IMR-90 (cell line): ENCODE measurements at regions not wholly inside any gene's neighbourhood (a gene's known extent, or its start where the extent isn't known, plus 50 kb on each side); places are given as distances from the start of the nearest gene placed in this dataset.

Experiments used
- ATAC-seq: fragments of 200-7000 bp; cut with Tn5 transposase; 2 replicates; pipeline ENCODE4 v1.9.1; 2020; ENCODE audit warnings: low read depth, mild to moderate bottlenecking, moderate library complexity
- BruUV-seq: library from RNA; stranded (reverse); fragments of 400-500 nt; replicated peaks from 2 replicates; lab custom pipeline; 2021; lab: Mats Ljungman, UMichigan
- CTCF ChIA-PET: fragments of 300-600 bp; formaldehyde crosslinking; extraction: SDS; loops from one replicate; lab custom pipeline; 2021; ENCODE audit warnings: antibody characterized with exemption; lab: Yijun Ruan, JAX
- POLR2A ChIA-PET: fragments of 300-600 bp; sonication (Branson Sonifier 250); formaldehyde crosslinking; loops from one replicate; lab custom pipeline; 2022; ENCODE audit warnings: antibody characterized with exemption; ENCODE audit not compliant: unreplicated experiment; lab: Charles Lee
- DNase-seq: peaks from one replicate; pipeline ENCODE4 v3.0.0; 2013
- H2AFZ ChIP-seq: replicated peaks from 2 replicates; pipeline ENCODE3; 2013; ENCODE audit warnings: low read length, mild to moderate bottlenecking; ENCODE audit not compliant: poor library complexity
- H2AK5ac ChIP-seq: 2 replicates; pipeline ENCODE4 v1.6.1; 2013; ENCODE audit warnings: low read depth, low read length, inconsistent platforms
- H2AK9ac ChIP-seq: replicated peaks from 2 replicates; pipeline ENCODE3; 2013; ENCODE audit warnings: mild to moderate bottlenecking, low read depth, low read length, moderate library complexity; ENCODE audit not compliant: poor library complexity
- H2BK120ac ChIP-seq: 2 replicates; pipeline ENCODE4 v1.6.1; 2013; ENCODE audit warnings: low read depth, low read length, inconsistent platforms
- H2BK15ac ChIP-seq: 3 replicates; pipeline ENCODE4 v1.6.1; 2013; ENCODE audit warnings: low read depth, low read length, inconsistent platforms
- H2BK20ac ChIP-seq: 2 replicates; pipeline ENCODE4 v1.6.1; 2013; ENCODE audit warnings: low read depth, mild to moderate bottlenecking, inconsistent platforms, low read length, moderate library complexity
- H2BK5ac ChIP-seq: 2 replicates; pipeline ENCODE4 v1.6.1; 2013; ENCODE audit warnings: mild to moderate bottlenecking, low read depth, low read length, inconsistent platforms; ENCODE audit not compliant: poor library complexity, severe bottlenecking
- H3K14ac ChIP-seq: replicated peaks from 2 replicates; pipeline ENCODE4 v1.6.1; 2013; ENCODE audit warnings: low read depth, low read length, inconsistent platforms
- H3K18ac ChIP-seq: 2 replicates; pipeline ENCODE4 v1.6.1; 2013; ENCODE audit warnings: low read depth, low read length, control low read depth
- H3K23ac ChIP-seq: 2 replicates; pipeline ENCODE4 v1.6.1; 2013; ENCODE audit warnings: low read depth, low read length, inconsistent platforms
- H3K27ac ChIP-seq: 2 replicates; pipeline ENCODE4 v1.5.1; 2013; ENCODE audit warnings: mild to moderate bottlenecking, control low read depth, low read length; ENCODE audit not compliant: insufficient read depth
- H3K27me3 ChIP-seq: 2 replicates; pipeline ENCODE4 v1.6.1; 2013; ENCODE audit warnings: low read length; ENCODE audit not compliant: control insufficient read depth, insufficient read depth
- H3K36me3 ChIP-seq: 2 replicates; pipeline ENCODE4 v1.6.1; 2013; ENCODE audit warnings: low read length, mixed read lengths; ENCODE audit not compliant: control insufficient read depth, insufficient read depth
- H3K4ac ChIP-seq: 2 replicates; pipeline ENCODE4 v1.6.1; 2013; ENCODE audit warnings: low read depth, low read length, inconsistent platforms
- H3K4me1 ChIP-seq: 2 replicates; pipeline ENCODE4 v1.6.1; 2013; ENCODE audit warnings: low read length, mixed read lengths; ENCODE audit not compliant: control insufficient read depth, insufficient read depth
- H3K4me2 ChIP-seq: 2 replicates; pipeline ENCODE4 v1.6.1; 2013; ENCODE audit warnings: low read depth, mild to moderate bottlenecking, control low read depth, low read length, moderate library complexity
- H3K4me3 ChIP-seq: 2 replicates; pipeline ENCODE4 v1.5.1; 2013; ENCODE audit warnings: low read depth, mild to moderate bottlenecking, control low read depth, low read length, moderate library complexity; ENCODE audit not compliant: insufficient read depth
- H3K56ac ChIP-seq: 2 replicates; pipeline ENCODE4 v1.6.1; 2013; ENCODE audit warnings: low read length, inconsistent platforms; ENCODE audit not compliant: insufficient read depth; ENCODE audit errors: extremely low read depth
- H3K79me1 ChIP-seq, 2 experiments: 2 replicates each; pipeline ENCODE4 v1.6.1; 2013; ENCODE audit warnings: low read length in 2 of 2, inconsistent platforms in 1 of 2, low read depth in 1 of 2
- H3K9ac ChIP-seq: 2 replicates; pipeline ENCODE4 v1.6.1; 2013; ENCODE audit warnings: low read depth, low read length, control low read depth
- H3K9me1 ChIP-seq: 2 replicates; pipeline ENCODE4 v1.6.1; 2013; ENCODE audit warnings: low read length, inconsistent platforms; ENCODE audit not compliant: insufficient read depth
- H3K9me3 ChIP-seq: 2 replicates; pipeline ENCODE4 v1.6.1; 2013; ENCODE audit warnings: low read length; ENCODE audit not compliant: control insufficient read depth, insufficient read depth
- H4K20me1 ChIP-seq: 2 replicates; pipeline ENCODE4 v1.6.1; 2013; ENCODE audit warnings: low read length, inconsistent platforms; ENCODE audit not compliant: insufficient read depth
- H4K5ac ChIP-seq: 2 replicates; pipeline ENCODE4 v1.6.1; 2013; ENCODE audit warnings: mild to moderate bottlenecking, low read depth, low read length, control low read depth
- H4K8ac ChIP-seq, 2 experiments: 2 replicates each; pipeline ENCODE4 v1.6.1; 2013; ENCODE audit warnings: low read depth in 2 of 2, low read length in 2 of 2, control low read depth in 1 of 2, inconsistent platforms in 1 of 2
- H4K91ac ChIP-seq: 2 replicates; pipeline ENCODE4 v1.6.1; 2013; ENCODE audit warnings: low read depth, low read length, inconsistent platforms; ENCODE audit not compliant: insufficient read depth
- CTCF ChIP-seq: conservative IDR thresholded peaks from 2 replicates; pipeline ENCODE4 v1.5.1; 2012; ENCODE audit warnings: mild to moderate bottlenecking, low read depth, low read length, improper control_type of control experiment
- FOS ChIP-seq: fragments of 150-350 bp; IDR thresholded peaks from 2 replicates; pipeline ENCODE4 v1.6.1; 2016; ENCODE audit warnings: low read depth, low read length
- MAZ ChIP-seq: IDR thresholded peaks from 2 replicates; pipeline ENCODE4 v1.6.1; 2012; ENCODE audit warnings: low read depth, mild to moderate bottlenecking, low read length, improper control_type of control experiment, moderate library complexity, borderline replicate concordance
- MXI1 ChIP-seq: IDR thresholded peaks from 2 replicates; pipeline ENCODE4 v1.6.1; 2012; ENCODE audit warnings: low read depth, mild to moderate bottlenecking, low read length, moderate library complexity, borderline replicate concordance
- NFE2L2 ChIP-seq: fragments of 150-350 bp; IDR thresholded peaks from 2 replicates; pipeline ENCODE4 v1.6.1; 2016; ENCODE audit warnings: low read depth, mild to moderate bottlenecking, low read length
- RAD21 ChIP-seq: IDR thresholded peaks from 2 replicates; pipeline ENCODE4 v1.6.1; 2012; ENCODE audit warnings: low read length, improper control_type of control experiment
- SMC3 ChIP-seq: fragments of 150-350 bp; IDR thresholded peaks from 2 replicates; pipeline ENCODE4 v1.6.1; 2016; ENCODE audit warnings: low read depth, mild to moderate bottlenecking, antibody characterized with exemption, low read length, moderate library complexity
- WGBS, 2 experiments: methylation state at CpG; one replicate each; pipeline versions ENCODE4 v1.1.5 to v1.1.7; 2013; ENCODE audit warnings: missing lambda C conversion rate in 2 of 2; ENCODE audit not compliant: insufficient read length in 1 of 2; ENCODE audit errors: extremely low coverage in 2 of 2; 5-methylcytosine and 5-hydroxymethylcytosine counted together
- dilution Hi-C: fragments of 300-500 bp; cut with HindIII; formaldehyde crosslinking; loops from one replicate; pipeline ENCODE4 v1.14.3; 2018; ENCODE audit warnings: low sequenced_read_pairs; ENCODE audit not compliant: unreplicated experiment
- in situ Hi-C: fragments of 300-500 bp; cut with MboI; formaldehyde crosslinking; loops from 3 replicates; pipeline ENCODE4 v1.14.3; 2019; ENCODE audit warnings: low sequenced_read_pairs, inconsistent platforms, mixed read lengths
- intact Hi-C: fragments of 100-400 bp; cut with micrococcal nuclease; formaldehyde crosslinking; loops from 2 replicates; pipeline ENCODE4 v1.10.0; 2022
- TF ChIP-seq, protein P1 (sequence below): fragments of 150-350 bp; IDR thresholded peaks from 2 replicates; pipeline ENCODE4 v1.6.1; 2017; ENCODE audit warnings: mild to moderate bottlenecking, antibody characterized with exemption, low read length, low read depth

DNA sequence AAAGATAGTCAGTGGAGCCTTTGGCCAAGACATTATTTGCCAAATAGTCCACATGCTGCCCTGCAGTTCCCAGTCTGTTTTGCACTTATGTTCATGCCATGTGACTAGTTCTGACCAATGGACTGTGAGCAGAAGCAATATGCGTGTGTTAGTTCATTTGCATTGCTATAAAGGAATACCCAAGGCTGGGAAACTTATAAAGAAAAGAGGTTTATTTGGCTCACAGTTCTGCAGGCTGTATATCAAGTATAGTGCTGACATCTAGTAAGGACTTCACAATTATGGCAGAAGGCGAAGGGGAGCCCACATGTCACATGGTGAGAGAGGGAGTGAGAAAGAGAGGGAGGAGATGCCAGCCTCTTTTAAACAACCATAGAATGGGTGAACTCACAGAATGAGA lies 193.3 kb downstream of the PTPRU start:
- H2AK5ac ChIP-seq, result no peak overlapping the region
- intact Hi-C loops, result no loop called here
- ChIA-PET POLR2A (no interaction called here), CTCF (no interaction called here)
- H4K8ac ChIP-seq, result no peak overlapping the region
- H3K4ac ChIP-seq, result no peak overlapping the region
- H3K9me3 ChIP-seq, result no peaks in the 10 kb centered on the region
- DNase-seq (no peak), ATAC-seq (no peak)
- H3K56ac ChIP-seq, result no peak overlapping the region
- no peak overlapping the region for H2AK9ac ChIP-seq
- H3K79me1 ChIP-seq, result no peaks in the 10 kb centered on the region
- H2BK20ac ChIP-seq, result no peak overlapping the region
- WGBS, 2 experiments, result no CpG with 5 or more reads among the region's 2 CpGs
- H3K4me2 ChIP-seq, result no peak overlapping the region
- H2BK15ac ChIP-seq, result no peak overlapping the region
- H4K5ac ChIP-seq, result no peak overlapping the region
- no TSS peak for BruUV-seq
- H4K91ac ChIP-seq, result no peak overlapping the region
- no peak overlapping the region for H2BK5ac ChIP-seq
- no peak overlapping the region for H3K18ac ChIP-seq
- dilution Hi-C loops, result no loop called here
- H2BK120ac ChIP-seq, result no peak overlapping the region
- no peak overlapping the region for H2AFZ ChIP-seq
- no peak overlapping the region for H3K14ac ChIP-seq
- no peak overlapping the region for H3K4me3 ChIP-seq
- no peaks in the 10 kb centered on the region for H4K20me1 ChIP-seq
- no peaks in the 10 kb centered on the region for H3K36me3 ChIP-seq
- no peak overlapping the region for H3K27ac ChIP-seq
- TF ChIP-seq MXI1, result no peak
- TF ChIP-seq CTCF, result no peak
- TF ChIP-seq MAZ, result no peak
- no peak for TF ChIP-seq RAD21
- TF ChIP-seq, protein P1, sequence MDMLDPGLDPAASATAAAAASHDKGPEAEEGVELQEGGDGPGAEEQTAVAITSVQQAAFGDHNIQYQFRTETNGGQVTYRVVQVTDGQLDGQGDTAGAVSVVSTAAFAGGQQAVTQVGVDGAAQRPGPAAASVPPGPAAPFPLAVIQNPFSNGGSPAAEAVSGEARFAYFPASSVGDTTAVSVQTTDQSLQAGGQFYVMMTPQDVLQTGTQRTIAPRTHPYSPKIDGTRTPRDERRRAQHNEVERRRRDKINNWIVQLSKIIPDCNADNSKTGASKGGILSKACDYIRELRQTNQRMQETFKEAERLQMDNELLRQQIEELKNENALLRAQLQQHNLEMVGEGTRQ, result no peak
- no peak for TF ChIP-seq FOS
- TF ChIP-seq SMC3, result no peak
- TF ChIP-seq NFE2L2, result no peak
- no peak overlapping the region for H3K23ac ChIP-seq
- H3K27me3 ChIP-seq, result 0 out of 2 replicates have a peak, but pooled peaks cover 1% of the 10 kb centered on the region
- H3K4me1 ChIP-seq, result no peaks in the 10 kb centered on the region
- H3K9me1 ChIP-seq, result no peaks in the 10 kb centered on the region
- no peak overlapping the region for H3K9ac ChIP-seq
- in situ Hi-C loops, result no loop called here
